Stomach (tissue), 8 donors: ENCODE measurements at regions not wholly inside any gene's neighbourhood (a gene's known extent, or its start where the extent isn't known, plus 50 kb on each side); places are given as distances from the start of the nearest gene placed in this dataset.

Source experiments
- DNase-seq, 2 donors: peaks; one replicate each; pipeline versions ENCODE4 v3.0.0 to v3.0.0-alpha.2; 2013 to 2019
- H3K27ac ChIP-seq, 5 donors: fragments of 200-600 bp in 4 of 5; sonication (generic) in 4 of 5; one replicate each; pipeline ENCODE4 v1.5.1; 2013 to 2019; ENCODE audit warnings: mild to moderate bottlenecking in 1 of 5, moderate library complexity in 1 of 5
- H3K27me3 ChIP-seq, 3 donors: fragments of 200-600 bp; sonication (generic); one replicate each; pipeline ENCODE4 v1.5.1; 2017 to 2019; ENCODE audit warnings: mixed run types in 1 of 3
- H3K36me3 ChIP-seq, 4 donors: fragments of 200-600 bp; sonication (generic); 1 replicate in 3 of 4; 2 replicates in 1 of 4; pipeline ENCODE4 v1.5.1; 2016 to 2019
- H3K4me1 ChIP-seq, 4 donors: fragments of 200-600 bp; sonication (generic); one replicate each; pipeline ENCODE4 v1.5.1; 2016 to 2019
- H3K4me3 ChIP-seq, 4 donors: fragments of 200-600 bp; sonication (generic) in 3 of 4; one replicate each; pipeline ENCODE4 v1.5.1; 2016 to 2019; ENCODE audit warnings: mild to moderate bottlenecking in 1 of 4
- H3K9me3 ChIP-seq, 4 donors: fragments of 200-600 bp; sonication (generic); one replicate each; pipeline ENCODE4 v1.5.1; 2016 to 2019
- EP300 ChIP-seq: sonication (generic); formaldehyde crosslinking; IDR thresholded peaks from one replicate; pipeline ENCODE4 v1.6.1; 2017; ENCODE audit warnings: antibody characterized with exemption
- POLR2A ChIP-seq, 4 donors: fragments of 450-650 bp; IDR thresholded peaks; one replicate each; pipeline ENCODE4 v1.6.1; 2016; ENCODE audit warnings: antibody characterized with exemption in 4 of 4, control low read depth in 2 of 4, mild to moderate bottlenecking in 1 of 4, moderate library complexity in 1 of 4
- POLR2AphosphoS5 ChIP-seq, 3 donors: sonication (generic); formaldehyde crosslinking; IDR thresholded peaks; one replicate each; pipeline ENCODE4 v1.6.1; 2016; ENCODE audit warnings: antibody characterized with exemption in 3 of 3
- WGBS, 5 donors: extraction: QIAGEN DNeasy Blood & Tissue Kit in 3 of 5; methylation state at CpG; one replicate each; pipeline versions ENCODE4 v1.1.5 to v1.1.7; 2013 to 2018; 5-methylcytosine and 5-hydroxymethylcytosine counted together
- intact Hi-C: fragments of 100-400 bp; cut with DNase I; formaldehyde crosslinking; loops from one replicate; pipeline ENCODE4 v1.15.1; 2023; ENCODE audit warnings: low total_unique reads
- TF ChIP-seq, protein P1 (sequence below), 7 experiments: fragments of 450-650 bp in 4 of 7; fragments of 200-600 bp in 3 of 7; sonication (generic) in 3 of 7; IDR thresholded peaks; one replicate each; pipeline ENCODE4 v1.5.1; 2016 to 2019; ENCODE audit warnings: antibody characterized with exemption in 7 of 7, control low read depth in 2 of 7, mild to moderate bottlenecking in 1 of 7
- donor health status: healthy with polysubstance abuse.
- donor health status: Bipolar disorder and iron deficiency.
- donor health status: healthy.

DNA sequence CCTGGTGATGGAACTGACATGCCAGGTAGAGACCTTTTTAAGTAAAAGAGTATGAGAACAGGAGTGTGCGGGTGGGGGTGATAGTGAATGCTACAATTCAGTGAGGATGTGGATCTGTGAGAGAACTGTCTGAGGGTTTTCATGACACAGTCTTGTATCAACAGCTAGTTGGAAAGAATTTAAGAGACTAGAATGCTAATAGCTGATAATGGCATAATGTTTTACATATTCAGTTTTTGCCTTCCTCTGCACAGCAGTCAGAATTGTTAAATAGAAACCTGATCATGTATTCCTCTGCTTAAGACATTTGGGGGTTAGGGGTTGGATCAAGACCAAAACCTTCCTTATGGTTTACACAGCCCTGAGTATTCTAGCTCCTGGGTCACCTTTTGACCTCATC lies 152.8 kb upstream of the ZRANB2 start:
- intact Hi-C loops, result no loop called here

DNA sequence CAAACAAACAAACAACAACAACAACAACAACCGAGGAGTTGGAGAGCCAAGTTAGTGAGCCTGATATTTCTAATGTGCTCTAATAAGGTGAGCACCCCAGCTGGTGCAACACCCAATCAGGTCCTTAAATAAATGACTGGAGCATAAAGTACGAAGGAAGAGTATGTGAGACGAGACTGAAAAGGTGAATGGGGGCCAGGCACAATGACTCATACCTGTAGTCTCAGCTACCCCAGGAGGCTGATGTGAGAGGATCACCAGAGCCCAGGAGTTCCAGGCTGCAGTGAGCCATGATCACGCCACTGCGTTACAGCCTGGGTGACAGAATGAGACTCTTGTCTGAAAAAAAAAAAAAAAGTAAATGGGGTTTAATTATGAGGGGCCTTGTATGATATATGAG lies 152.0 kb upstream of the ZRANB2 start:
- H3K27ac ChIP-seq, result no peak overlapping the region
- H3K4me3 ChIP-seq, result no peak overlapping the region
- 73 to 88% (median 85%) methylated on average over 5 of the region's 5 CpGs for WGBS, 5 donors
- no peaks in the 10 kb centered on the region for H3K9me3 ChIP-seq
- intact Hi-C loops, result no loop called here
- DNase-seq, result no peak
- no peaks in the 10 kb centered on the region for H3K27me3 ChIP-seq
- no peaks in the 10 kb centered on the region for H3K4me1 ChIP-seq
- no peaks in the 10 kb centered on the region for H3K36me3 ChIP-seq
- TF ChIP-seq, protein P1, sequence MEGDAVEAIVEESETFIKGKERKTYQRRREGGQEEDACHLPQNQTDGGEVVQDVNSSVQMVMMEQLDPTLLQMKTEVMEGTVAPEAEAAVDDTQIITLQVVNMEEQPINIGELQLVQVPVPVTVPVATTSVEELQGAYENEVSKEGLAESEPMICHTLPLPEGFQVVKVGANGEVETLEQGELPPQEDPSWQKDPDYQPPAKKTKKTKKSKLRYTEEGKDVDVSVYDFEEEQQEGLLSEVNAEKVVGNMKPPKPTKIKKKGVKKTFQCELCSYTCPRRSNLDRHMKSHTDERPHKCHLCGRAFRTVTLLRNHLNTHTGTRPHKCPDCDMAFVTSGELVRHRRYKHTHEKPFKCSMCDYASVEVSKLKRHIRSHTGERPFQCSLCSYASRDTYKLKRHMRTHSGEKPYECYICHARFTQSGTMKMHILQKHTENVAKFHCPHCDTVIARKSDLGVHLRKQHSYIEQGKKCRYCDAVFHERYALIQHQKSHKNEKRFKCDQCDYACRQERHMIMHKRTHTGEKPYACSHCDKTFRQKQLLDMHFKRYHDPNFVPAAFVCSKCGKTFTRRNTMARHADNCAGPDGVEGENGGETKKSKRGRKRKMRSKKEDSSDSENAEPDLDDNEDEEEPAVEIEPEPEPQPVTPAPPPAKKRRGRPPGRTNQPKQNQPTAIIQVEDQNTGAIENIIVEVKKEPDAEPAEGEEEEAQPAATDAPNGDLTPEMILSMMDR (IDR thresholded peaks at IDR 0.05), result no peak
- TF ChIP-seq EP300 (no peak), POLR2A (IDR thresholded peaks at IDR 0.05) (no peak), POLR2AphosphoS5 (IDR thresholded peaks at IDR 0.05) (no peak)

More for the DNA sequence above, 152.8 kb upstream of the ZRANB2 start:
- no peak for DNase-seq
- Histone ChIP-seq H3K27me3 (no peaks in the 10 kb centered on the region), H3K4me3 (no peak overlapping the region), H3K36me3 (no peaks in the 10 kb centered on the region), H3K9me3 (no peaks in the 10 kb centered on the region), H3K4me1 (no peaks in the 10 kb centered on the region), H3K27ac (no peak overlapping the region)
- no peak for TF ChIP-seq EP300
- no peak for TF ChIP-seq POLR2A (IDR thresholded peaks at IDR 0.05)
- TF ChIP-seq, protein P1 (IDR thresholded peaks at IDR 0.05), result no peak
- no peak for TF ChIP-seq POLR2AphosphoS5 (IDR thresholded peaks at IDR 0.05)
- 90 to 100% (median 96%) methylated on average over 1 of the region's 1 CpG for WGBS, 5 donors

DNA sequence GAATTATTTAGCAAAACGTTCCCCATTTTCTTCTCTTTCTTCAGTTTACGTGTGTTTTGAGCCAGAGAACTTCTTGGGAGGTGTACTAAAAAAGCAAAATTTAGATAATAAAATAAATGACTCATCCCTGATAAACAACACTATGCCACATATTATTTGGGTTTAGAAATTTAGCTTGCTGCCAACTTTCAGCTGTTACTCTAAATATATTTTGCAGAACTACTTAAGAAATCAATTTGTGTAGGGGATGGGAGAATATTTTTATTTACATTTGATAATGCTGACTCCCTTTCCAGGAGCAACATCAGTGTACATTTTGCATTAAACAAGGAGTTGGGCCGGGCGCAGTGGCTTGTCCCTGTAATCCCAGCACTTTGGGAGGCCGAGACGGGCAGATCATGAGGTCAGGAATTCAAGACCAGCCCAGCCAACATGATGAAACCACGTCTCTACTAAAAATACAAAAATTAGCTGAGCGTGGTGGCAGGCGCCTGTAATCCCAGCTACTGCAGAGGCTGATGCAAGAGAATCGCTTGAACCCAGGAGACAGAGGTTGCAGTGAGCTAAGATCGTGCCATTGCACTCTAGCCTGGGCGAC lies 151.4 kb upstream of the ZRANB2 start:
- no peak for DNase-seq

DNA sequence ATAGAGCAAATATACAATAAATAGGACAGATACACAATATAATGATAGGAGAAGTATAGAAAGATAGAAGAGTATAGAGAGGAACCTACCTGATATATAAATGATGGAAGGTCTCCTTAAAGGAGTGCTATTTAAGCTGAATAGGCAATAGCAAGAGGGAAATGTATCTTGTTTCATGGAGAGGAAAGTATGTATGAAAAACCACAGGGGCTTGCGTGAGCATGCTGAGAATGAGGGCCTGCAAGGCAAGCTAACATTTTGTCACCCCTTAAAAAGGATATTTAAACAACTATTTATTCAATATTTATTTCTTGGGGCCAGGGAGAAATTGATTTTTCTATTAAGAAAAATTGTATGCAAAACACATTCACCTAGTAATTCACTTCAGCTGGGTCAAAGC lies 150.9 kb upstream of the ZRANB2 start:
- TF ChIP-seq, protein P1 (IDR thresholded peaks at IDR 0.05), result no peak
- TF ChIP-seq EP300 (no peak), POLR2AphosphoS5 (IDR thresholded peaks at IDR 0.05) (no peak), POLR2A (IDR thresholded peaks at IDR 0.05) (no peak)
- no peaks in the 10 kb centered on the region for H3K36me3 ChIP-seq
- no peak overlapping the region for H3K27ac ChIP-seq
- H3K27me3 ChIP-seq, result no peaks in the 10 kb centered on the region
- intact Hi-C loops, result no loop called here
- H3K4me3 ChIP-seq, result no peak overlapping the region
- H3K9me3 ChIP-seq, result no peaks in the 10 kb centered on the region
- DNase-seq, result no peak
- H3K4me1 ChIP-seq, result no peaks in the 10 kb centered on the region
- WGBS, 5 donors, result 71 to 77% (median 75%) methylated on average over 1 of the region's 1 CpG

More for the DNA sequence above, 151.4 kb upstream of the ZRANB2 start:
- TF ChIP-seq POLR2AphosphoS5 (IDR thresholded peaks at IDR 0.05) (no peak), EP300 (no peak), POLR2A (IDR thresholded peaks at IDR 0.05) (no peak)
- TF ChIP-seq, protein P1 (IDR thresholded peaks at IDR 0.05), result no peak
- Histone ChIP-seq H3K4me3 (no peak overlapping the region), H3K4me1 (no peaks in the 10 kb centered on the region), H3K27ac (no peak overlapping the region), H3K36me3 (no peaks in the 10 kb centered on the region), H3K27me3 (no peaks in the 10 kb centered on the region), H3K9me3 (no peaks in the 10 kb centered on the region)
- intact Hi-C loops, result no loop called here
- WGBS, 5 donors, result 66 to 76% (median 71%) methylated on average over 12 of the region's 12 CpGs
